AG10803 (cell line): ENCODE measurements at regions not wholly inside any gene's neighbourhood (a gene's known extent, or its start where the extent isn't known, plus 50 kb on each side); places are given as distances from the start of the nearest gene placed in this dataset.
A peak's percentile ranks its signal among the peaks of the same experiment; 100 is the strongest.
"Not testable (repeated sequence)": the region's sequence is repeated elsewhere in the genome, so short reads cannot be mapped to it uniquely, and the experiment has no call there.

ENCODE experiments used
- DNase-seq: peaks from one replicate; pipeline ENCODE4 v3.0.0; 2010; ENCODE audit warnings: low read depth
- H3K4me3 ChIP-seq: 2 replicates; pipeline ENCODE4 v1.5.1; 2011; ENCODE audit warnings: mild to moderate bottlenecking, low read length, control low read depth
- CTCF ChIP-seq: conservative IDR thresholded peaks from 2 replicates; pipeline ENCODE4 v1.5.1; 2011; ENCODE audit warnings: mild to moderate bottlenecking, low read length, control low read depth, inconsistent platforms

DNA sequence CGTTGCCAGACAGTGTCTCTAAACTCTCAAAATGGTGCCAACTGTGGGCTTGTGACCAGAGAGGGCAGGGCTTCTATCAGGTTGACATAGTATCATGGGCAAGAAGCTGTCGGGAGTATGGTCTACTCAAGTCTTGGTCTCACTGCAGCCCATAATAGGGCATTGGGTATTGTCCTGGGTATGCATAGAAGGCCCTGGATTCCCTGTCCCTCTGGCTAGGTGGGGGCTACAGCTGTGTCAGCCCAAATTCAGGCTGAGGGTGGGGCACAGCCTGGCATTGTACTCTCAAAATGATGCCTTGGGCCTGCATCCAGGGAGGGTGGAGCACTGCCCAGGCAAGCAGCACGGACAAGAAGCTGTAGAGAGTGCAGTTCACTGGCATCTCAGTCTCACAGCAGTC lies 408.8 kb upstream of the MAN1A1 start:
- no peak for DNase-seq
- no peak overlapping the region for H3K4me3 ChIP-seq
- TF ChIP-seq CTCF, result no peak

DNA sequence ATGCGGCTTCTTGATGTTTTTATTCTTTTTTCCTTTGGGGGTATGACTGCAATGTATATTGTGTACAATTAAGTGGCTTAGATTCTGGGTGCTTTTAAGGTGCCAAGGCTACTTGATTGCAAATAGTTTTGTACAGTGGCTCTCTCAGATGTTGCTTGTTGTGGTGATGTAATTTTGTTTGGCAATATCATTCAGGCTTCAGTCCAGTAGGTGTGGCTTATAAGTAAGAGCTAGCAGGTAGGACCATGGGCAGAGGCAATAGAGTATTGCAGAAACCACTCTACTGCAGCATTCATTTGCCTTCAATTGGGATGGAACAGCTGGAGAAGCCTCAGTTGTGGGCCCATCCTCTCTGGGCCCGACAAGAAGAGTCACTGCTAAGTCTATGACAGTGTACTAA lies 407.9 kb upstream of the MAN1A1 start:
- DNase-seq, result no peak
- TF ChIP-seq CTCF, result no peak
- H3K4me3 ChIP-seq, result no peak overlapping the region

DNA sequence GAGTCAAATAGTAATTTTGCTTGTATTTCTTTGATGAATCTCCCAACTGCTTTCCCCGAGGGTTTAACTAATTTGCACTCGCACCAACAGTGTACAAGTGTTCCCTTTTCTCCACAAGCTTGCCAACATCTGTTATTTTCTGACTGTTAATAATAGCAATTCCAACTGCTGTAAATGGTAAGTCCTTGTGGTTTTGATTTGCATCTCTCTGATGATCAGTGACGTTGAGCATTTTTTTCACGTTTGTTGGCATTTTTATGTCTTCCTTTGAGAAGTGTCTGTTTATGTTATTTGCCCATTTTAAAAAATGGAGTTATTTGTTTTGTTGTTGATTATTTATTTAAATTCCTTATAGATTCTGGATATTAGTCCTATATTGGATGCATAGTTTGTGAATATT lies 399.8 kb upstream of the MAN1A1 start:
- TF ChIP-seq CTCF, result no peak
- H3K4me3 ChIP-seq, result no peak overlapping the region
- peak; percentile 30 for DNase-seq

GRCh38 chr6:119748535-119748934 lies 399.0 kb upstream of the MAN1A1 start:
- H3K4me3 ChIP-seq, DNase-seq: not testable (repeated sequence)

- H3K4me3 ChIP-seq, result no peak overlapping the region
- TF ChIP-seq CTCF, result peak; percentile 85
- DNase-seq, result peak; percentile 41
Observed at GRCh38 chr6:119742188-119742803, 392.7 kb upstream of the MAN1A1 start.

DNA sequence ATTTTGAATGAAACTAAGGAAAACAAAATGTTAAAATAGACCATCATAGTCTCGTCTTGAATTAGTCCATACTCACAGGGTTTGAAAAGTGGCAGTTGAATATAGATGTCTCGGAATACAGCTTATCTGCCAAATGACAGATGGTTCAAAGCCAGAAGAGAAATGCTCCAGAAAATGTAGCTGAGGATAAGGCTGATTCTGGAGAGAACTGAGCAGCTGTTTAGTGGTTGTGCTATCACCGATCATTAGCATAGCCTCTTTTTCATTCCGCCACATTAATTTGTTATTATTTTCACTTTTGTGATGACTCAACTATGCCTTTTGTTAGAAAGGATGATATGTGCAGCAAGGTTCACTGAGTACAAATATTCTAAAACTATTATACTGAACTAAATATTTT lies 390.2 kb upstream of the MAN1A1 start:
- DNase-seq, result no peak
- H3K4me3 ChIP-seq, result no peak overlapping the region
- TF ChIP-seq CTCF, result no peak

DNA sequence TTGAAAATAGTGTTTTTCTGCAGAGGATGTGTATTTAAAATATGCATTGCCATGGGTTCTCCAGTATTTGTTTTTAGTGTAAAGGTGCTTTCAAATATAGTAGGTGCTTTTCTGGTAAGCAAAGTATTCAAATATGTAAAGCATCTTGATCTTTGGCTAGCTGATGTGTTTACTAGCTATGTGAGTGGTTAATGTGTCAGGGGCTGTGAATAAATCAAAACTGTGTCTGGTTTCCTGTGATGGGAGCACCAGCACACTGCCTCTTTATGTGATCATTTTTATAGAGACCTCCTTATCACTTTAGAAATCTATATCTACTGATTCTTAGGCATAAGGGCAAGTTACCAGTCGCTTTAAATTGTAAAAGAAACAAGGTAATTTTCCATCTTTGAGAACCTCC lies 388.9 kb upstream of the MAN1A1 start:
- TF ChIP-seq CTCF, result no peak
- H3K4me3 ChIP-seq, result no peak overlapping the region
- DNase-seq, result peak; percentile 4

- no peak for TF ChIP-seq CTCF
- no peak for DNase-seq
- no peak overlapping the region for H3K4me3 ChIP-seq
Observed at GRCh38 chr6:119736296-119737021, 386.9 kb upstream of the MAN1A1 start.
